Neuron (in vitro differentiated cells): ENCODE measurements at regions not wholly inside any gene's neighbourhood (a gene's known extent, or its start where the extent isn't known, plus 50 kb on each side); places are given as distances from the start of the nearest gene placed in this dataset.

ENCODE experiments used
- H2AFZ ChIP-seq: one replicate; pipeline ENCODE4 v1.6.1; 2013; ENCODE audit warnings: low read depth, mild to moderate bottlenecking, inconsistent platforms, low read length, moderate library complexity
- H3K27me3 ChIP-seq: one replicate; pipeline ENCODE4 v1.6.1; 2013; ENCODE audit warnings: low read length; ENCODE audit not compliant: insufficient read depth
- H3K36me3 ChIP-seq: one replicate; pipeline ENCODE4 v1.6.1; 2013; ENCODE audit warnings: low read length; ENCODE audit not compliant: insufficient read depth
- H3K4me1 ChIP-seq: one replicate; pipeline ENCODE4 v1.6.1; 2013; ENCODE audit warnings: low read length; ENCODE audit not compliant: insufficient read depth
- H3K4me3 ChIP-seq: 2 replicates; pipeline ENCODE4 v1.5.1; 2013; ENCODE audit warnings: mild to moderate bottlenecking, low read length, moderate library complexity
- H3K9me3 ChIP-seq: one replicate; pipeline ENCODE4 v1.6.1; 2013; ENCODE audit warnings: low read length

- Histone ChIP-seq H2AFZ (no peak overlapping the region), H3K4me3 (no peak overlapping the region), H3K36me3 (no peaks in the 10 kb centered on the region), H3K27me3 (no peaks in the 10 kb centered on the region), H3K4me1 (peaks cover 7% of the 10 kb centered on the region), H3K9me3 (no peaks in the 10 kb centered on the region)
These were observed 91.1 kb upstream of the KIT start for GRCh38 chr4:54566608-54567007.

DNA sequence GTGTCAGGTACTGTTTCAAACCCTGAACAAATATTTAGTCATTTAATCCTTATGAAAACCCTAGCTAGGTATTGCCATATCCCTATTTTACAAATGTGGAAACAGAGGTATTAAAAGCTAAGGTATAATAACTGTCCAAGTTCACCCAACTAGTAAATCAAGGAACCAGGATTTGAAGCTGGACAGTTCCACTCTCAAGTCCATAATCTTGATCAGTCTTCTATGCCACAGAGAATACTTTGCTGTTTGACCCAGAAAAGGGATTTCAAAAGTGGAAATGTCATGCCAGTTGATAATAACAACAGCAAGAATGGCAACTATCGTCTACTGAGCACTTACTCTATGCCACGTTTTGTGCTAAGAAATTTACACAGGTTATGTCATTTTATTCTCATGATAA, 90.4 kb upstream of the KIT start:
- H2AFZ ChIP-seq = no peak overlapping the region
- peaks cover 7% of the 10 kb centered on the region for H3K4me1 ChIP-seq
- no peak overlapping the region for H3K4me3 ChIP-seq
- no peaks in the 10 kb centered on the region for H3K36me3 ChIP-seq
- H3K9me3 ChIP-seq = no peaks in the 10 kb centered on the region
- no peaks in the 10 kb centered on the region for H3K27me3 ChIP-seq

- H3K36me3 ChIP-seq = no peaks in the 10 kb centered on the region
- H3K27me3 ChIP-seq = no peaks in the 10 kb centered on the region
- no peak overlapping the region for H2AFZ ChIP-seq
- peaks cover 7% of the 10 kb centered on the region for H3K4me1 ChIP-seq
- no peaks in the 10 kb centered on the region for H3K9me3 ChIP-seq
- H3K4me3 ChIP-seq = no peak overlapping the region
These were observed 89.6 kb upstream of the KIT start for GRCh38 chr4:54568184-54568583.

GRCh38 chr4:54570822-54571221, 86.9 kb upstream of the KIT start:
- no peak overlapping the region for H3K4me3 ChIP-seq
- H2AFZ ChIP-seq = no peak overlapping the region
- H3K4me1 ChIP-seq = no peaks in the 10 kb centered on the region
- H3K27me3 ChIP-seq = no peaks in the 10 kb centered on the region
- H3K36me3 ChIP-seq = no peaks in the 10 kb centered on the region
- no peaks in the 10 kb centered on the region for H3K9me3 ChIP-seq

- H3K4me3 ChIP-seq = no peak overlapping the region
- no peak overlapping the region for H2AFZ ChIP-seq
- H3K9me3 ChIP-seq = no peaks in the 10 kb centered on the region
- H3K4me1 ChIP-seq = no peaks in the 10 kb centered on the region
- no peaks in the 10 kb centered on the region for H3K36me3 ChIP-seq
- H3K27me3 ChIP-seq = no peaks in the 10 kb centered on the region
These were observed 86.2 kb upstream of the KIT start for GRCh38 chr4:54571293-54572151.

DNA sequence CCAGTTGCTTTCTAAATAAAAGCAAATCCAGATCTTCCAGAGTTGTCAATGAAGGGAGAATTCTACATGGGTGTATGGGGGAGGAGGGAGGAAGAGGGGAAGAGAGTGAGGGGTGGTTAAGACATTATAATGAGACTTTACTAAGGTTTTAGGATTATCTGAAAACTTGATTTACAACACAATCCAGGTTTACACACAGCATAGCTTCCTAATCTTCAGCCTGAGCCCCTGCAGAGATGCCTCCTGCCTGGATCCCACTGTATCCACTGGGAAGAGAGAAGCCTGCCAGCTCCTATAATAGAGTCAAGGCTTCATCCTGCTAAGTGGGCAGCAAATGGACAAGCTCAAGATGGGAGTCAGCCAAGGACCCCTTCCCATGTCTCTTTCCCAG, 85.6 kb upstream of the KIT start:
- no peak overlapping the region for H2AFZ ChIP-seq
- no peaks in the 10 kb centered on the region for H3K9me3 ChIP-seq
- H3K4me3 ChIP-seq = no peak overlapping the region
- no peaks in the 10 kb centered on the region for H3K27me3 ChIP-seq
- no peaks in the 10 kb centered on the region for H3K4me1 ChIP-seq
- no peaks in the 10 kb centered on the region for H3K36me3 ChIP-seq

- no peaks in the 10 kb centered on the region for H3K4me1 ChIP-seq
- H2AFZ ChIP-seq = no peak overlapping the region
These were observed 83.3 kb upstream of the KIT start for GRCh38 chr4:54574500-54574899.

DNA sequence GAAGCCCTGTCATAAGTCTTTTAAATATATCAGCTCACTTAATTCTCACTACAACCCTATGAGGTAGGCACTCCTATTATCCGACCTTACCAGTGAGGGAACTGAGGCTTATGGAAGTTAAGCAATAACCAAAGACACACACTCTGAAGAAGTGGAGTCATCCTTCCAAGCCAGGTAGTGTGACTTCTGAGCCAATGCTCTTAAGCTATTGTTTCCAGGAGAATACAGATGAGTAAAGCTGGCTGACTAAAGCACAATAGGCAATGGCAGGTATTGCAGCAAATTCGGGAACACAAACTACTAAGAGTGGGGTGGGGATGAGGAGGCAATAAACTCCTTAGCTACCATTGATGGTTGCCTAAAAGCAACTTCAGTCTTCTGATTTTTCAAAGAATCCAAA, 81.8 kb upstream of the KIT start:
- no peaks in the 10 kb centered on the region for H3K36me3 ChIP-seq
- H3K27me3 ChIP-seq = no peaks in the 10 kb centered on the region
- H3K4me3 ChIP-seq = no peak overlapping the region
- H3K9me3 ChIP-seq = no peaks in the 10 kb centered on the region
- no peak overlapping the region for H2AFZ ChIP-seq
- H3K4me1 ChIP-seq = no peaks in the 10 kb centered on the region

More at GRCh38 chr4:54574500-54574899, 83.3 kb upstream of the KIT start:
- no peaks in the 10 kb centered on the region for H3K9me3 ChIP-seq
- H3K4me3 ChIP-seq = no peak overlapping the region
- H3K27me3 ChIP-seq = no peaks in the 10 kb centered on the region
- no peaks in the 10 kb centered on the region for H3K36me3 ChIP-seq

DNA sequence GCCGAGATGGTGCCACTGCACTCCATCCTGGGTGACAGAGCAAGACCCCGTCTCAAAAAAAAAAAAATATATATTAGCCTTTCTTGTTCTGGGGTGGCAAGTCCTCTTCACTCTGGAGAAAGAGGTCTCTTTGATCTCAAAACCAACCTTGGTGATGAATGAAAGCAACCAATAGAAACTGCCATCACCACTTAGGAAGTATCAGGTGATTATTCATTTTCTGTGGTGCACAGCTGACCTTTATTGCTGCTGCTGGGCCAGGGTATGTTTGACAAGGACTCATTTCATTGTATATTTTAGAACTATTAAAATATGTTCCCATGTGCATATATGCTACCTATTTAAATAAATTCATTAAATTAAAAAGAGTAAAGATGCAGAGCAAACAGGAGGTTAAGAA, 76.0 kb upstream of the KIT start:
- Histone ChIP-seq H3K9me3 (no peaks in the 10 kb centered on the region), H2AFZ (no peak overlapping the region), H3K4me1 (no peaks in the 10 kb centered on the region), H3K4me3 (no peak overlapping the region), H3K27me3 (no peaks in the 10 kb centered on the region), H3K36me3 (no peaks in the 10 kb centered on the region)

- Histone ChIP-seq H3K4me3 (no peak overlapping the region), H3K36me3 (no peaks in the 10 kb centered on the region), H3K9me3 (no peaks in the 10 kb centered on the region), H3K27me3 (no peaks in the 10 kb centered on the region), H2AFZ (no peak overlapping the region), H3K4me1 (no peaks in the 10 kb centered on the region)
These were observed 72.3 kb upstream of the KIT start for GRCh38 chr4:54585321-54586000.

DNA sequence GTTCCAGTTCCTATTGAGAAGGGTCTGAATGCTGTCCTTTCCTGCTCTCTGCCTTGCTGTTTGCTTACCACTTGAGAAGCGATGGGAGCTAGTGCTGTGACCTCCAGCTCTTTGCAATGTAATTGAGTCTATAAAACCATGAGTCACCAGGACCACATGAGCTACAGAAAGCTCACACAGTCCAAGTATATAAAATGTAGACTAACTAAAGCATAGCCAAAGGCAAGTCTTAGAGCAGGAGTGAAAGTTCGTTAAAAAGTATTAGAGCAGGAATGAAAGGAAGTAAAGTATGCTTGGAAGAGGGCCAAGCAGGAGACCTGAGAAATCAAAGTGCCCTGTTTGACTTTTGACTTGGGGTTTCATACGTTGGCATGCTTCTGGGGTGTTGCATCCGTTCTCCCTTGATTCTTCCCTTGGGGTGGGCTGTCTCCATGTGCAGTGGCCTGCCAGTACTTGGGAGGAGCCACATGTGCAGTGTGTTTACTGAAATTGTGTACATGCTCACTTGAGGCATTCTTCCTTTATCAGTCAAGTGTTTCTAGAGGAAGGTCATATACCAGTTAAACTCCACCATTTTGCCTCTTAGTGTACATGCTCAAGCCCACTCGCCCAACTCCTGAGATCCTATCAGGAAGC, 71.3 kb upstream of the KIT start:
- Histone ChIP-seq H3K4me3 (no peak overlapping the region), H2AFZ (no peak overlapping the region), H3K4me1 (no peaks in the 10 kb centered on the region), H3K27me3 (no peaks in the 10 kb centered on the region), H3K36me3 (no peaks in the 10 kb centered on the region), H3K9me3 (no peaks in the 10 kb centered on the region)

- Histone ChIP-seq H3K4me1 (no peaks in the 10 kb centered on the region), H2AFZ (no peak overlapping the region), H3K27me3 (no peaks in the 10 kb centered on the region), H3K9me3 (no peaks in the 10 kb centered on the region), H3K36me3 (no peaks in the 10 kb centered on the region), H3K4me3 (no peak overlapping the region)
These were observed 70.5 kb upstream of the KIT start for GRCh38 chr4:54587107-54587891.

DNA sequence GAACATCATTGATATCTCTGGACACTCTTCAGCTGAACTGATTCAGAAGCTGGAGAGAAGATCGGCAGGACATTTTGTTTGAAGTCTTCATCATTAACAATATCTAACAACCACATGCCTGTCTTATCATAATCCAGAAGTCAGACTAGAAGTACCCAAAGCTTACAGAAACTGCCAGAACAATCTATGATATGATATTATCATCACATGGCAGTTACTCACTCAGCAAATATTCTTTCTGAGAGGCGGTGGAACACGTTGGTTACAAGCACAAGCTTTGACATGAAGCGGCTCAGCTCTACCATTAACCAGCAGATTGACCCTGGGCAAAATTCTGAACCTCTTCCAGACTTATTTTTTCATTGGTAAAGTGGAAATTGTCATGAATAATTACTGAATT, 69.4 kb upstream of the KIT start:
- H3K9me3 ChIP-seq = no peaks in the 10 kb centered on the region
- H3K4me1 ChIP-seq = no peaks in the 10 kb centered on the region
- H3K4me3 ChIP-seq = no peak overlapping the region
- no peaks in the 10 kb centered on the region for H3K36me3 ChIP-seq
- no peaks in the 10 kb centered on the region for H3K27me3 ChIP-seq
- no peak overlapping the region for H2AFZ ChIP-seq
